HG02884 (cell line): ENCODE measurements at regions not wholly inside any gene's neighbourhood (a gene's known extent, or its start where the extent isn't known, plus 50 kb on each side); places are given as distances from the start of the nearest gene placed in this dataset.

Experiments used
- ATAC-seq: cut with Tn5 transposase; IDR thresholded peaks from one replicate; pipeline ENCODE4 v1.9.1; 2021; ENCODE audit warnings: mild to moderate bottlenecking, moderate library complexity; ENCODE audit not compliant: unreplicated experiment

- no peak for ATAC-seq
Observed at GRCh38 chr3:106249981-106250380, 381.2 kb upstream of the CBLB start.

GRCh38 chr3:106251160-106251892 lies 382.5 kb upstream of the CBLB start:
- ATAC-seq, result no peak

DNA sequence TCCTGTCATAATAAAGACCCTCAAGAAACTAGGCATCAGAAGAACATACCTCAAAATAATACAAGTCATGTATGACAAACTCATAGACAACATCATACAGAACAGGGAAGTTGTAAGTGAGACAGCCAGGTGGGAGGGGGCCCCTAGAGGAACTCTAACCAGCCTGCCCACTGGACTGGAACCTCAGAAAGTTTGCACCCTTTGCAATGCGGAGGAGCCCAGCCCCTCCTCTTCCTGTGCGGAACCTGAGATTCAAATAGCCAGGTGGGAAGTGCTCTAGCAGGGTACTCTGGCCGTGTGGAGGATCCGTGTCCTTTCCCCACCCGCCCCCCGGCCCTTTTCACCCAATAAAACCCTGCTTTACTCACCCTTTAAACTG lies 387.0 kb upstream of the CBLB start:
- ATAC-seq, result peak; percentile 92

GRCh38 chr3:106256249-106256957 lies 387.6 kb upstream of the CBLB start:
- ATAC-seq, result peak; percentile 26

DNA sequence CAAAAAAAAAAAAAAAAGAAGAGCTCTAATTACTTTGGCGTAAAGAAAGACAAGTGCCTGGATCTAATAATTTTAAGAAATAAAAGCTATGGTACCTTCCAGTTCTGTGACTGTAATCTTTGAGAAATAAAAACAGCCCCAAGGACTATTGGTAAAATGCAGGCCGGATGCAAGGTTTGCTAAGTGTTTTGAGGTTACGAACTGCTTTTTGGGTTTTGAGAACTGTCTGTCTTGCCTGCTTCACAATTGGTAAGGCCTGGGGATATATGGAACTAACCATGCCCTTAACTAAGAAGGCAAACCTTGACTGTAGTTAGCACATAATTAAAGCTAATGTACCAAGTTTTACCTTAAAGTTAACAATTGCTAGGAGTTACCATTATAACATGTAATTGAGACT lies 388.4 kb upstream of the CBLB start:
- ATAC-seq, result no peak

- no peak for ATAC-seq
Observed at GRCh38 chr3:106261396-106261795, 392.6 kb upstream of the CBLB start.

GRCh38 chr3:106261915-106262683 lies 393.3 kb upstream of the CBLB start:
- ATAC-seq, result no peak

- ATAC-seq, result no peak
Observed at GRCh38 chr3:106263011-106263410, 394.2 kb upstream of the CBLB start.

- ATAC-seq, result no peak
Observed at GRCh38 chr3:106263546-106263945, 394.7 kb upstream of the CBLB start.

DNA sequence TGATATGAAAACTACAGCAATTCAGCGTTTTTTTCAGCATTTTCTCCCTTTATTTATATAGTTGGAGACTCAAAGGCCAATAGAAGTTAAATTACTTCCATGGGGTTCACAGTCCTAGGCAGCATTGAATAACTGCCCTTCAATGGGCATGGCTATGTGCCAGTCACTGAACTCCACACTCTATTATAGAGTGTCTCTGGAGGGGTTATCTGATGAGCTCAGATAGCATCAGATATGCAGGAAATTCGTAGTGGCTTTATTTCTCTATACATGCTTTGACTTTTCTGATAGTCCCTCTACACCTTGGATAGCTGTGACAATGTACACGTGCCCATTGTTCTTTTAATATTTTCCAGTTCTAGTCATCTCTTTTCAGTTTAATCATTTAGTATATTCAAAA lies 396.9 kb upstream of the CBLB start:
- no peak for ATAC-seq

GRCh38 chr3:106268696-106269095 lies 399.9 kb upstream of the CBLB start:
- no peak for ATAC-seq

- no peak for ATAC-seq
Observed at GRCh38 chr3:106272302-106272701, 403.5 kb upstream of the CBLB start.

DNA sequence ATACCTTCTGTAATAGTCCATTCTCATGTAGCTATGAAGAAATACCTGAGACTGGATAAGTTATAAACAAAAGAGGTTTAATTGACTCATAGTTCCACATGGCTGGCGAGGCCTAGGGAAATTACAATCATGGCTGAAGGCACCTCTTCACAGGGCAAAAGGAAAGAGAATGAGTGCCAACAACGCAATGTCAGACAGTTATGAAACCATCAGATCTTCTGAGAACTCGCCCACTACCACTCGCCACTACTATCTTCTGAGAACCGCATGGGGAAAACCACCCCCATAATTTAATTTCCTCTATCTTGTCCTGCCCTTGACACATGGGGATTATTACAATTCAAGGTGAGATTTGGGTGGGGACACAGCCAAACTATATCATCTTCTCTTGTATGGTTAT lies 406.8 kb upstream of the CBLB start:
- ATAC-seq, result no peak

- ATAC-seq, result no peak
Observed at GRCh38 chr3:106276151-106276550, 407.3 kb upstream of the CBLB start.

DNA sequence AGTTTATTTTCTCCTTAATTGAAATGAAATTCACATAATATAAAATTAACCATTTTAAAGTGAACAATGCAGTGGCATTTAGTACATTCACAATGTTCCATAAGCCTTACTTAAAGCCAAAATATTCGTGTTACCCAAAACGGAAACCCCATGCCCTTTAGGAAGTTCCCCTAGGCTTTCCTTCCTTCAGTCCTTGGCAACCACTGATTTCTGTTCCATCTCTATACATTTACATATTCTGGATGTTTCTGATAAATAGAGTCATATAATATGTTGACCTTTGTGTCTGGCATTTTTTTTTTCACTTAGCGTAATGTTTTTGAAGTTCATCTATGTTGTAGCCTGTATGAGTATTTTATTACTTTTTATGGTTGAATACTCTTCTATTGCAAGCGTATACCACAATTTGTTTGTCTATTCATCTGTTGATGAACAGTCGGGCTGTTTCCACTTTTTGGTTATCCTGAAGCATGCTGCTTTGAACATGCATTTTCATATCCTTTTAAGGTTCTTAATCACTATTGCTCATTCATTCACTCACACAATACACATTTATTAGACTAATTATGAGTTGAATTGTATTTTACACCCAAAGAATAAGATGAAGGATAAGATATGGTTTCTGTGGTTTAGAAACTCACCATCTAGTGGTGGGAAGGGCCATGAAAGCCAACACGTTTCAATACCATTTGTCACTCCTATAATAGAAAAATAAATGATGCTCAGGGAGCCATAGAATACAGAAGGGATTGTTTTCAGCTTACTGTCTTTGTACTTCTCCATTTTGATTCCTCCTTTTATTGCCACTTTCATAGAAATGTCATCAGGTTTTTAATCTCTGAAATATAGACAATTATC lies 408.2 kb upstream of the CBLB start:
- no peak for ATAC-seq

DNA sequence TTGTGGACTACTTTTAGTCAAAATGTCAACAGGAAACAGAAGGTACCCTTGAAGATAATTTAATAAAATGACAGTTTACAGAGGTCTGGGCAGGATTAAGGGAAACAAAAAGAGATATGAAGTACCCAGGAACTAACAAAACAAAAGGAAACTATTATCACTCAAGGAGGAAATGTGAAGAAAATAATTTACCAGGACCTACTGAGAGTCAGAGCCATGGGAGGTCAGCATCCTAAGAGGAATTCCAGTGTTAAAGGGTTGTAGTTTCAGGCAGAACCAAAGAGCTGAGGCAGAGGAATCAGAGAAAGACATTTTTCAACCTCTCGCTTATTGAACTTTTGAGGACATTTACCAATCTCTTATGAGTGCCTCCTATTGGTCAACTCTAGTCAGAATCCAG lies 408.9 kb upstream of the CBLB start:
- no peak for ATAC-seq

GRCh38 chr3:106281221-106281620 lies 412.4 kb upstream of the CBLB start:
- no peak for ATAC-seq

- ATAC-seq, result no peak
Observed at GRCh38 chr3:106282943-106283342, 414.1 kb upstream of the CBLB start.

DNA sequence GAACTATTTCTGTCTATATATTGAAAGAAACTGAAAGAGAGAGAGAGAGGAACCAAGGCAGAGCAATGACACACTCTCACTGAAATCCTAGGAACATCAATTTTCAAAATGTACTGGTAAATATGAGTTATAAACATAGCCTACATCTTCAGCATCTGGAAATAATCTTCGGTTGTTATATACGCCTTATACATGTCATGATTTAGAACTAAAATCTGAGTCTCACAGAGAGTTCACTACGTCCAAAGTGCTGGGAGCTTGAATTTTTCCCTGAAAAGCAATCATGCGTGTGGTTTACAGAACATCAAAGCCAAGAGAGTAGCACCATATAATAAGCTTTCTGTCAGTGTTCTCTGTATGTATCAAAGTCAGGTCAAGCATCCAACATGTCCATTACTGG lies 420.0 kb upstream of the CBLB start:
- ATAC-seq, result no peak

DNA sequence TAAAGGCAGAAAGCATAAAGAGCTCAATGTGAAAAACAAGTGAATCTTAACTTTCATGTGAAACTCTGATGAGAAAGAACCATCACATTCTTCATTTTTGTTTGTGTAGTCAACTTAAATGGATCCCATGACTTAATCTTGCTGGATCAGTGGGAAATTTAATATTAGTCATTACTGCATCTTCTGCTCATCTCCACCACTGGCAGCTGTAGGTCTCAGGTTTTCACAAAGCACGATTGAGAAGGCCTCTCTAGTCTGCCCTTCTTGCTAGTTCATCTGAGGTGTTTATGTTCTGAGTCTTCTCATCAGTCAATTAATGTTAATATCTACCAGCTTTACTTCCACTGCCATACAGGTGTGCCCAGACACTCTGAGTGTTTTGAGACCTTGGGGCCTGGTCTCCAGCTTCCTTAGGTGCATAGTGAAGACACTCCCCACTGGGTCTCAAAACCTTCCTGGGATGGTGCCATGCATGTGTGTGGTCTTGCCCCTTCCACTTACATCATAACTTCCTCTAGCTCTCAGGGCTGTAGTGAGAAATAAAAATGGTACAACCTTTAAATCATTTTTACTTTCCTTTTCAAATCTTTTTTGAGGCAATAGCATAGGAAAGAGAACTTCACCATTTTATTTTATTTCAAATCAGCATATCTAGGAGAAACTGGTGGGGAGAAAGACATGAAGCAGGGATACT lies 421.6 kb upstream of the CBLB start:
- no peak for ATAC-seq
